HL-60 (cell line): ENCODE measurements at regions not wholly inside any gene's neighbourhood (a gene's known extent, or its start where the extent isn't known, plus 50 kb on each side); places are given as distances from the start of the nearest gene placed in this dataset.

ENCODE experiments used
- CTCF ChIP-seq: IDR thresholded peaks from one replicate; pipeline ENCODE4 v1.5.1; 2011; ENCODE audit warnings: low read length, control low read depth, inconsistent platforms; ENCODE audit not compliant: insufficient read depth
- POLR2AphosphoS5 ChIP-seq: IDR thresholded peaks from 2 replicates; pipeline ENCODE4 v1.6.1; 2012; ENCODE audit warnings: low read depth

- TF ChIP-seq POLR2AphosphoS5 (no peak), CTCF (no peak)
Observed at GRCh38 chr4:100843910-100844309, 326.1 kb upstream of the EMCN start.
